ENCODE measurements at regions not wholly inside any gene's neighbourhood (a gene's known extent, or its start where the extent isn't known, plus 50 kb on each side); places are given as distances from the start of the nearest gene placed in this dataset.
"Not testable (repeated sequence)": the region's sequence is repeated elsewhere in the genome, so short reads cannot be mapped to it uniquely, and the experiment has no call there.

GRCh38 chr21:14013623-14014498, 196.9 kb downstream of the LIPI start:
- not testable (repeated sequence) for ATAC-seq

GRCh38 chr21:14013056-14013603, 197.6 kb downstream of the LIPI start:
- TF ChIP-seq CREB5 (CRISPR knock-in tag; IDR thresholded peaks at IDR 0.05; ENCODE audit: low read depth): no peak
- no peak for TF ChIP-seq TSHZ2 (CRISPR knock-in tag; IDR thresholded peaks at IDR 0.05)
- TF ChIP-seq ARNTL (CRISPR knock-in tag; IDR thresholded peaks at IDR 0.05; ENCODE audit: borderline replicate concordance, low read depth): no peak
- TF ChIP-seq TOX (CRISPR knock-in tag; IDR thresholded peaks at IDR 0.05; ENCODE audit: borderline replicate concordance): no peak
- no peak for TF ChIP-seq CSDC2 (CRISPR knock-in tag; IDR thresholded peaks at IDR 0.05)
- no peak for TF ChIP-seq ESRRG (CRISPR knock-in tag; IDR thresholded peaks at IDR 0.05)
- no peak for TF ChIP-seq TCF4 (CRISPR knock-in tag; IDR thresholded peaks at IDR 0.05; ENCODE audit: borderline replicate concordance)
- no peak for TF ChIP-seq ZNF70 (CRISPR knock-in tag; IDR thresholded peaks at IDR 0.05)
- TF ChIP-seq ZC3H10 (CRISPR knock-in tag; IDR thresholded peaks at IDR 0.05): no peak
- TF ChIP-seq CSRNP3 (CRISPR knock-in tag; IDR thresholded peaks at IDR 0.05): no peak

GRCh38 chr21:14012409-14012808, 198.3 kb downstream of the LIPI start:
- ATAC-seq: no peak; the same call in 2 of the 3 replicates
- TF ChIP-seq RARB (CRISPR knock-in tag; IDR thresholded peaks at IDR 0.05): no peak
- no peak for TF ChIP-seq ZNF565 (CRISPR knock-in tag; conservative IDR thresholded peaks at IDR 0.05; ENCODE audit: low read depth)
- TF ChIP-seq ISL1 (CRISPR knock-in tag; IDR thresholded peaks at IDR 0.05): no peak
- TF ChIP-seq BACH2 (CRISPR knock-in tag; IDR thresholded peaks at IDR 0.05; ENCODE audit: borderline replicate concordance): no peak
- TF ChIP-seq ESRRG (CRISPR knock-in tag; IDR thresholded peaks at IDR 0.05): no peak
- TF ChIP-seq PATZ1 (CRISPR knock-in tag; IDR thresholded peaks at IDR 0.05; ENCODE audit: borderline replicate concordance): no peak

More at GRCh38 chr21:14013056-14013603, 197.6 kb downstream of the LIPI start:
- no peak for ATAC-seq

GRCh38 chr21:14011751-14012150, 199.0 kb downstream of the LIPI start:
- ATAC-seq: not testable (repeated sequence)

GRCh38 chr21:14011149-14011548, 199.6 kb downstream of the LIPI start:
- ATAC-seq: not testable (repeated sequence)

GRCh38 chr21:14010729-14011128, 200.0 kb downstream of the LIPI start:
- ATAC-seq: no peak
- TF ChIP-seq ZNF565 (CRISPR knock-in tag; conservative IDR thresholded peaks at IDR 0.05; ENCODE audit: low read depth): no peak
- no peak for TF ChIP-seq CSRNP3 (CRISPR knock-in tag; IDR thresholded peaks at IDR 0.05)
- TF ChIP-seq TSHZ2 (CRISPR knock-in tag; IDR thresholded peaks at IDR 0.05): no peak
- TF ChIP-seq PATZ1 (CRISPR knock-in tag; IDR thresholded peaks at IDR 0.05; ENCODE audit: borderline replicate concordance): no peak
- TF ChIP-seq ZFP3 (CRISPR knock-in tag; IDR thresholded peaks at IDR 0.05): no peak
